ENCODE measurements at regions not wholly inside any gene's neighbourhood (a gene's known extent, or its start where the extent isn't known, plus 50 kb on each side); places are given as distances from the start of the nearest gene placed in this dataset.
"Not testable (repeated sequence)": the region's sequence is repeated elsewhere in the genome, so short reads cannot be mapped to it uniquely, and the experiment has no call there.

DNA sequence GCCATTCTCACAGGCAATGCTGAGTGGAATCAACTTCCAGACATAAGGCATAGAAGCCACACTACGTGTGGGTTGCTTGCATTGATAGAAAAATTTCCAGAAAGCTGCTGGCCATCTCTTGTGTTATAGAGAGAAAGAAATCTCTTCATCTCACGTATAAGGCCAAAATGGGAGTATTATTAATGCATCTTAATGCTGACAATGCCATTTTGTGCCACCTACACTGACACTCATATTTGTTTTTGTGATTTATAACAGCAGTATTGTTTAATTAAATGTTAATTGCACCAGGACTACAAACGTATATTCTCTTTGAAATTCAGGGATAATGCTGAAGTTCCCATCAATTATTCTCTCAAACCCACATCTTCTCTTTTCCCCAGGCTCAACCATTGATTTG is 56.1 kb upstream of the TMEM132D start:
- intact Hi-C loops (cut with DNase I): no loop called here
- ATAC-seq (ENCODE audit: poor library complexity): no peak

DNA sequence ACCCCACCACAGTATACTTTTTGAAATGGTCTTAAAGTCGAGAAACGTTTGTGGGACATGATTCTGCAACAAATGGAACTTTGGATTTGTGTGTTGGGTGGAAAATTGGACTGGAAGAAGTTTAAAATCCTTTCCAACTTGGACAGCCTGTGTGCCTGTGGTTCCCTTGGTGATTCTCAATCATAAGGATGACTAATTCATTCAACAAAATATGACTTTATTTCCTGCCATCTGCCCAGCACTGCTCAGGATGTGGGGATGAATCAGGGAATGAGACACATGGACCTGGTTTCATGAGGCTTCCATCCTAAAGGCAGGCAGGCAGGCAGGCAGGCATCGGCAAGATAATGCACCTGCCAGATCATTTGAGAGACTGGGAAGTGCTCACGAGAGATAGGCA is 57.3 kb upstream of the TMEM132D start:
- DNase-seq: no peak
- intact Hi-C loops (cut with DNase I): no loop called here
- ATAC-seq (ENCODE audit: poor library complexity): no peak

More for the DNA sequence above, 56.1 kb upstream of the TMEM132D start:
- DNase-seq: no peak

GRCh38 chr12:129961856-129962255 is 58.0 kb upstream of the TMEM132D start:
- DNase-seq (no peak), ATAC-seq (ENCODE audit: poor library complexity) (no peak)
- intact Hi-C loops (cut with DNase I): no loop called here

DNA sequence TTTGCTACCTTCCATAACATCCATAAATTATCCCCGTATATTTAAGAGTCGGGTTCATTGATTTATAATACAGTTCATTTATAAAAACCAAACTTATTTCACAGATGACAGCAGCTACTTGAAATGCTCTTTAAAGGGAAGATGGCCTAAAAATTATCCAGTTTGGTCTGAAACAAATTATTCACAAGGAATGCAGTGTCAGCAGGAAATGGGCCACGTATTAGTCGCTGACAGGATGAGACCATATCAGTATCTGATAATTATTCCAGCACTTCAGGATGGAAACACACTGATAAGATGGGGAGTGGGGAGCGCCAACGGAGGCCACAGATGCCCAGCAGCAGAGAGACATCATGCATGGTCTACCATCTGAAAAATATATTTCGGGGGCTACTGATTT is 60.5 kb upstream of the TMEM132D start:
- DNase-seq (no peak), ATAC-seq (ENCODE audit: poor library complexity) (no peak)
- intact Hi-C loops (cut with DNase I): no loop called here

- intact Hi-C loops (cut with DNase I): no loop called here
- no peak for ATAC-seq (ENCODE audit: poor library complexity)
Measured at GRCh38 chr12:129964826-129965457, 61.1 kb upstream of the TMEM132D start.

DNA sequence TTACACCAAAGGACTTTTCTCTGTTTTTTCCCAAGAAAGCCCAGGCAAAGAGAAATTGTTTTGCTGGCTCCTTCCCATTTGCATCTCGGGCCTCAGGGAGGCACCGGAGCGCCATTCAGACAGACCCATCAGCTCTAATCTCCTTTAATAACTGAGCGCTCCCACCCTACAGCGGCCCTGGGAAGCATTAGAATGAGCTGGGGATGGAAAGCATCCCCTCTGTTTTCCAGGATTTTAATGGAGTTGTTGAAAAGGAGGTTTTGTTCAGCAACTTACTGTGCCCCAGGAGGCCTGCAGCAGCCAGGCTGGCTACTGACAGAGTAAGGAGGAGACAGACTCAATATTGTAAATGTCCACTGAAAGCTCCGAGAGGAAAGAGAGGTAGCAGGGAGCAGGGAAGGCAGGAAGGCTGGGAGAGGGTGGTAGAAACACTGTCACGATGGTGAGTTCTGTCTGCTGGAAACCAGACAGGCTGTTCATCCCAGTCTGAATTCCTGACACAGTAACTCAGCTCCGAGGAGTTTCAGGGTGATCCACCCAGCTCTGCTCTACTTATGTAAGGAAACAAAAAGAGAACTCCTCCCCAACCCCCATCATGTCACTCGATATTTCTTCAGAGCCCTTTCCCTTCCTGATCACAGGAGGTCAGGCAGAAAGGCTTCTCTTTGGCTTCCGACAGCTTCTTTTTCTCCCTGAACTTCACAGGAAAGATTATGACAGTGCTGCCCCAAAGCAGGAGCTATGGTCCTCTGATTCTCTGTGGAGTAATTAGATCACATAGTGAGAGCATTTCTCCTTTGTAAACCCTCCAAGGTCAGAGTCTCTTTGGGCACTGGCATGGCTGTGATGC is 62.5 kb upstream of the TMEM132D start:
- ATAC-seq (ENCODE audit: poor library complexity): no peak

More at GRCh38 chr12:129964826-129965457, 61.1 kb upstream of the TMEM132D start:
- DNase-seq: no peak

GRCh38 chr12:129971721-129972120 is 67.9 kb upstream of the TMEM132D start:
- intact Hi-C loops (cut with DNase I): no loop called here
- DNase-seq (no peak), ATAC-seq (ENCODE audit: poor library complexity) (no peak)

More for the DNA sequence above, 62.5 kb upstream of the TMEM132D start:
- DNase-seq: no peak
- intact Hi-C loops (cut with DNase I): no loop called here

DNA sequence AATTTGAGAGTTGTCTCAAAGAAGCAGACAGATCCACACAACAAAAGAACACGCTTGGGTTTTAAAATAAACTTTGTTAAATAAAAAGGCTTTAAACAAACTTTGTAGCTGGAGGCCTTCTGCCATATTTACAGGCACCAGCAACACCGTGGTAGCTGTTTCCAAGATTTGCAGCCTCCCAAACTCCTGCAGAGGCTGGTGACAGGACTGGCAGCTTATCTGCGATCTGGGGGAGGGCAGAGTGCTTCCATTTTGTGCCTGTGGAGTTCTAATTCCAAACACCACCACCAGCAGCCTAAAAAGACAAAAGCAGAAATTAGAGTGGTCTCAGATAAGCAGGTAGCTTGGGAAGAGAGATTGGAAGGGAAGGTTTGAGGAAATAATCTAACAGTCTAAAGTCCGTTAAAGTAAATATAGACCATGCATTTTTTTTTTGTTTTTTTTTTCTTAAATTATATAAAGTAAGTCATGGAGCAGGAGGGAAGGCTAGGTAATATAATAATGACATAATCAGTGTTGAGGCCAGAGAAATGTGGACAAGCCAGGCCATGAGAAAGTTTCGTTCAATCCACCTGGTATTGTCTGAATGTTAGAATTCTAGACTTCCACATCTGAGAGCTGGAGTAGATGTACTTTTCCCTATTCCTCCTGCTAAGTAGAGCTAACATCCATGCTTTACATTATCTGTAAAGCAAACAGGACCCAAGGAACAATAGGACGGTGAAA is 69.6 kb upstream of the TMEM132D start:
- ATAC-seq (ENCODE audit: poor library complexity) (no peak), DNase-seq (no peak)
- intact Hi-C loops (cut with DNase I): no loop called here

DNA sequence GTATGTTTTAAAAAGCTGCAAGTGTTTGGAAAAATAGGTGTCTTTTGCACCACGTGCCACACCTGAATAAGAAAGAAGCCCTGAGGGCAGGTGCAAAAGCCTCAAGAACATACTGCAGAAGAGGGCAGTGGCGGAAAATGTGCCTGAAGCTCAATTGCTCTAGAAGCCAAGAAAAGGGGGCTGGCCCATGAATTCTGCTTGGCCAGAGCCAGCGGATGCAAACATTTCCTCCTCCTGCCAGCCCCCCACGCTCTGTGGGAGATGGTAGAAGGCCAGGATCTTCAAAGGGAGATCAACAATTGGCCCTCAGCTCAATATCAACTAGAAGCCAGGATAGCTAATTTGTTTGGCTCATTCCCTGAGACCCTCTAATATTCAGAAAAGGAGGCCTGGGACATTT is 80.3 kb upstream of the TMEM132D start:
- intact Hi-C loops (cut with DNase I): no loop called here
- no peak for DNase-seq
- no peak for ATAC-seq (ENCODE audit: poor library complexity)

GRCh38 chr12:129987841-129988240 is 84.0 kb upstream of the TMEM132D start:
- intact Hi-C loops (cut with DNase I): no loop called here
- ATAC-seq (ENCODE audit: poor library complexity) (no peak), DNase-seq (no peak)

DNA sequence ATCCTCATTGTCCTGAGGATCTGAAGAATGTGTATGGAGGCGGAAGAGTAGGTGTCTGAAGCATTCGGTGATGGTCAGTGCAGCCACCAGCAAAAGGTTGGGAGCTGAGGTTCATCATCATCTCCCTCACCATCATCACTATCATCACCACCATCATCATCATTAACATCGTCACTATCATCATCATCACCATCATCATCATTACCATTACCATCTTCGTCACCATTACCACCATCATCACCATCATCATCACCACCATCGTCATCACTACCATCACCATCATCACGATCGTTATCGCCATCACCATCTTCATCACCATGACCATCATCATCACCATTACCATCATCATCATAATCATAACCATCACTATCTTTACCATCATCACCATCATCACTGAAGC is 90.8 kb upstream of the TMEM132D start:
- no peak for DNase-seq
- intact Hi-C loops (cut with DNase I): no loop called here
- ATAC-seq (ENCODE audit: poor library complexity): no peak

DNA sequence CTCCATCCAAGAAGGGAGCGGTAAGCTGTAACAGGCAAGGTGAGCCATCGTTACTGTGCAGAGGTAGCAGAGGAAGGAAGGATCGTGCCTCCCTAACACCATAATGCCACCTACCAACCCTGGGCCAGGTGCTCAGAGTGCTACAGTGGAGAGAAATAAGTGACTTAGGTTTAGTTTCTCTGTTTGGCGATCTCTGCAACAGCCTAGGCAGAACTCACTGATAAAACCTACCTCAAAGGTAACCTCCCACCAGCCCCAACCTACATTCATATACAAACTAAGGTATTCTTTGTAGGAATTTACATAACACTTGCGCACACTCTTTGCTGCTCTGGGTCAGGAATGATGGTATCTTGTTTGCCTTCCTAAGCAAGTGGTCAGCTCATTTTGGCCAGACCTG is 93.4 kb upstream of the TMEM132D start:
- no peak for DNase-seq
- intact Hi-C loops (cut with DNase I): no loop called here

GRCh38 chr12:130004310-130004877 is 100.6 kb upstream of the TMEM132D start:
- ATAC-seq (ENCODE audit: poor library complexity); DNase-seq; intact Hi-C loops (cut with DNase I): not testable (repeated sequence)

More for the DNA sequence above, 93.4 kb upstream of the TMEM132D start:
- no peak for ATAC-seq (ENCODE audit: poor library complexity)

DNA sequence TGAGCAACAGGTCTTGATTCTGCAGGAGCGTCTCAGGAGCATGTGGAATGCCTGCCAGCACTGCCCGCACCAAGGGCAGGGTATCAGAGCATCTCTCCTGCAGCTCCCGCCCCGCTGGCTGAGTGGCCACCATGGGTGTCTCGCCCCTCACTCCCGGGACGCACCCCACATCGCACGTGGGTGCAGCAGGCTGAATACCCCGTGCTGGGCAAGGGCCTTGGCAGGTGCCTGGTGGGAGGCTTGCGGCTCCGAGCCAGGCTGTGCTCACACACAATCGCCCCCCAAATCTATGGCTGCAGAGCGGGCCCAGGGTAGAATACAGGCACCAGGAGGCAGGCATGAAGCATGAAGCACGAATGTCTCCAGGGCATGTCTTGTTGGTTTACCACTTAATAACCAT is 103.9 kb upstream of the TMEM132D start:
- intact Hi-C loops (cut with DNase I): no loop called here
- ATAC-seq (ENCODE audit: poor library complexity): no peak
- DNase-seq: no peak

DNA sequence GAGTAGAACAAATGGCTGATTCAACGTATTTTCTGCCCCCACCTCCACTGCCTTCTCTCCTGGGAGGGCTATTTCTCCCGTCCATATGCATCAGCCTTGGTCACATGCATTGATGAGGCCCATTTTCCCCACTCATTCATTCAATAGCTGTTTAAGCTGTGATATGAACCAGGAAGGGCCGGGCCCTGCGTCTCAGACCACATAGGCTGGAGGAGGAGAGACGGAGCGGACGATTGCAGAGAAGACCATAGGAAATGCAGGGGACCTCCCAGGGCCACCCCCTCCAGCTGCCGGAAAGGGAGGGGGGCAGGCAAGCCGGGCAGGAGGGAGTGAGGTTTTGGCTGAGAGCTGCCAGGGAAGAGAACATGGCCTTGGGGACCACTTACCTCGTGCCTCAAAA is 104.4 kb upstream of the TMEM132D start:
- DNase-seq: no peak
- intact Hi-C loops (cut with DNase I): no loop called here
- ATAC-seq (ENCODE audit: poor library complexity): no peak

- DNase-seq (no peak), ATAC-seq (ENCODE audit: poor library complexity) (no peak)
- intact Hi-C loops (cut with DNase I): no loop called here
Measured at GRCh38 chr12:130009961-130010360, 106.1 kb upstream of the TMEM132D start.

DNA sequence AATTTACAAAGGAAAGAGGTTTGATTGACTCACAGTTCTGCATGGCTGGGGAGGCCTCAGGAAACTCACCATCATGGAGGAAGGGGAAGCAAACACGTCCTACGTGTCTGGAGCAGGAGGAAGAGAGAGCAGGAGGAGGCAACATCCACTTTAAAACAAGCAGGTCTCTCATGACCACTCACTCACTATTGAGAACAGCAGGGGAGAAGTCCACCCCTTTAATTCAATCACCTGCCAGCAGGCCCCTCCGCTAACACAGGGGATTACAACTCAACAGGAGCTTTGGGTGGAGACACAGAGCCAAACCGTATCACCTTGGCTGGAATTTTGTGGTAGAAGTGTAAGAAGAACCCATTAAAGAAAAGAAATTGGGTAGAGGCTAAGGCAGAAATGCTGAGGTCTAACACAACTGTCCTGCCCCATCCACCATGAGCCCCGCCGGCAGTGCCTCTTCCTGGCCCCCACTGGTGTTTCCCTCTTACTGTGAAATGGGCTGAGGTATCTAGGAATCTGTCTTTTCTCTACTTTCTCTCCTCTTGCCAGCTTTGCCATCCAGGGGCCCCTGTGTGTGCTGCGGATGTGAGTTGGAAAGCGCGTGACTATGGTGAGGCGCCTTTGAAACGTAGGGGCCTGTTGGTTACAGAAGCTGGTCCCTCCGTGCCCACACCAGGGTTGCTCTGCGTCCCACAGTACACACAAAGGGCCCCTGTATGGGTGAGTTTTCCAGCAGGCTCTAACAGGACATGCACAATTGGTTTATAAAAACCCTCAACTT is 108.0 kb upstream of the TMEM132D start:
- DNase-seq (no peak), ATAC-seq (ENCODE audit: poor library complexity) (no peak)
- intact Hi-C loops (cut with DNase I): no loop called here

GRCh38 chr12:130013771-130014484 is 110.1 kb upstream of the TMEM132D start:
- ATAC-seq (ENCODE audit: poor library complexity): no peak
- DNase-seq: peak; percentile 49
- intact Hi-C loops (cut with DNase I): no loop called here
